ENCODE measurements at regions not wholly inside any gene's neighbourhood (a gene's known extent, or its start where the extent isn't known, plus 50 kb on each side); places are given as distances from the start of the nearest gene placed in this dataset.

- TF ChIP-seq CREB1 (CRISPR knock-in tag; IDR thresholded peaks at IDR 0.05; ENCODE audit: low read depth) (no peak), ZNF331 (CRISPR knock-in tag; IDR thresholded peaks at IDR 0.05; ENCODE audit: low read depth) (no peak), POLR2AphosphoS5 (IDR thresholded peaks at IDR 0.05; ENCODE audit: low read depth) (no peak), ZNF114 (CRISPR knock-in tag; IDR thresholded peaks at IDR 0.05) (no peak), EZH2 (IDR thresholded peaks at IDR 0.05; ENCODE audit: low read depth, unreplicated experiment) (no peak), NANOG (IDR thresholded peaks at IDR 0.05; ENCODE audit: borderline replicate concordance) (no peak), JUNB (IDR thresholded peaks at IDR 0.05; ENCODE audit: unreplicated experiment) (no peak)
- TF ChIP-seq, protein P1, sequence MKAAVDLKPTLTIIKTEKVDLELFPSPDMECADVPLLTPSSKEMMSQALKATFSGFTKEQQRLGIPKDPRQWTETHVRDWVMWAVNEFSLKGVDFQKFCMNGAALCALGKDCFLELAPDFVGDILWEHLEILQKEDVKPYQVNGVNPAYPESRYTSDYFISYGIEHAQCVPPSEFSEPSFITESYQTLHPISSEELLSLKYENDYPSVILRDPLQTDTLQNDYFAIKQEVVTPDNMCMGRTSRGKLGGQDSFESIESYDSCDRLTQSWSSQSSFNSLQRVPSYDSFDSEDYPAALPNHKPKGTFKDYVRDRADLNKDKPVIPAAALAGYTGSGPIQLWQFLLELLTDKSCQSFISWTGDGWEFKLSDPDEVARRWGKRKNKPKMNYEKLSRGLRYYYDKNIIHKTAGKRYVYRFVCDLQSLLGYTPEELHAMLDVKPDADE (IDR thresholded peaks at IDR 0.05) = no peak
- TF ChIP-seq, protein P2, sequence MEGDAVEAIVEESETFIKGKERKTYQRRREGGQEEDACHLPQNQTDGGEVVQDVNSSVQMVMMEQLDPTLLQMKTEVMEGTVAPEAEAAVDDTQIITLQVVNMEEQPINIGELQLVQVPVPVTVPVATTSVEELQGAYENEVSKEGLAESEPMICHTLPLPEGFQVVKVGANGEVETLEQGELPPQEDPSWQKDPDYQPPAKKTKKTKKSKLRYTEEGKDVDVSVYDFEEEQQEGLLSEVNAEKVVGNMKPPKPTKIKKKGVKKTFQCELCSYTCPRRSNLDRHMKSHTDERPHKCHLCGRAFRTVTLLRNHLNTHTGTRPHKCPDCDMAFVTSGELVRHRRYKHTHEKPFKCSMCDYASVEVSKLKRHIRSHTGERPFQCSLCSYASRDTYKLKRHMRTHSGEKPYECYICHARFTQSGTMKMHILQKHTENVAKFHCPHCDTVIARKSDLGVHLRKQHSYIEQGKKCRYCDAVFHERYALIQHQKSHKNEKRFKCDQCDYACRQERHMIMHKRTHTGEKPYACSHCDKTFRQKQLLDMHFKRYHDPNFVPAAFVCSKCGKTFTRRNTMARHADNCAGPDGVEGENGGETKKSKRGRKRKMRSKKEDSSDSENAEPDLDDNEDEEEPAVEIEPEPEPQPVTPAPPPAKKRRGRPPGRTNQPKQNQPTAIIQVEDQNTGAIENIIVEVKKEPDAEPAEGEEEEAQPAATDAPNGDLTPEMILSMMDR (conservative IDR thresholded peaks at IDR 0.05; ENCODE audit: low read depth in 2 of 2) = no peak
Measured at GRCh38 chr7:156459067-156459466, 181.5 kb upstream of the RNF32 start (continued).

DNA sequence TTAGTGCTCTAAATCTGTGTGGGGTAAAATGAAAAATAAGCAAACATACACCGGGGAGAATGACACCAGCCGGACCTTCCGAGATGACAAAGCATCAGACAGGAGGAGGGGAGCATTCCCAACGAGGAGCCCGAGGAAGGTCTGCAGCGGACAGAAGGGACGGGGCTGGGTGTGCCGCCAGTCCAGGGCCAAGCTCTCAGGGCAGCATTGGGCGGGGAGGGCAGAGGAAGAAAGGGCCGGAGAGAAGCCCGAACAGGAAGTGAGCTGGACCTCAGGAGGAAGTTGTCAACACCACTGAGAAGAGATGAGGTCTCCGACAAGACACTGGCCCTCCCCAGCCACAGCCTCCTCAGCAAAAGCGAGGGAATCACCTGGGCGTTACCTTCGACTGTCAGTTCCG lies 182.6 kb upstream of the RNF32 start:
- no peak for ATAC-seq

More for the DNA sequence above, 182.6 kb upstream of the RNF32 start:
- DNase-seq (ENCODE audit: low spot score) = no peak
- no peak overlapping the region for H3K27ac Mint-ChIP-seq
- no peaks in the 10 kb centered on the region for H3K36me3 Mint-ChIP-seq (ENCODE audit: low read depth)
- Histone ChIP-seq H3K4me1 (ENCODE audit: insufficient read depth) (no peaks in the 10 kb centered on the region), H3K4me2 (no peak overlapping the region), H4K20me1 (replicated peaks; ENCODE audit: insufficient read depth) (no peaks in the 10 kb centered on the region), H3K27ac (ENCODE audit: low read depth) (no peak overlapping the region), H2AFZ (no peak overlapping the region), H3F3A (replicated peaks; ENCODE audit: low read depth) (no peaks in the 10 kb centered on the region), H3K9me2 (ENCODE audit: insufficient read depth) (no peaks in the 10 kb centered on the region), H3K27me3 (ENCODE audit: insufficient read depth) (no peaks in the 10 kb centered on the region), H3K36me3 (ENCODE audit: insufficient read depth) (no peaks in the 10 kb centered on the region), H3K79me2 (replicated peaks; ENCODE audit: insufficient read depth) (no peaks in the 10 kb centered on the region), H3K4me3 (no peak overlapping the region)
- 0 out of 3 replicates have a peak, but pooled peaks cover 2% of the 10 kb centered on the region for H3K9me3 Mint-ChIP-seq
- TF ChIP-seq STAT1 (IDR thresholded peaks at IDR 0.05; ENCODE audit: unreplicated experiment) (no peak), JUNB (IDR thresholded peaks at IDR 0.05; ENCODE audit: unreplicated experiment) (no peak), CREB1 (CRISPR knock-in tag; IDR thresholded peaks at IDR 0.05; ENCODE audit: low read depth) (no peak), NANOG (IDR thresholded peaks at IDR 0.05; ENCODE audit: borderline replicate concordance) (no peak), EZH2 (IDR thresholded peaks at IDR 0.05; ENCODE audit: low read depth, unreplicated experiment) (no peak), EZH2phosphoT487 (IDR thresholded peaks at IDR 0.05; ENCODE audit: unreplicated experiment) (no peak), ZNF331 (CRISPR knock-in tag; IDR thresholded peaks at IDR 0.05; ENCODE audit: low read depth) (no peak), POLR2AphosphoS5 (IDR thresholded peaks at IDR 0.05; ENCODE audit: low read depth) (no peak), ZNF114 (CRISPR knock-in tag; IDR thresholded peaks at IDR 0.05) (no peak)
- TF ChIP-seq, protein P3, sequence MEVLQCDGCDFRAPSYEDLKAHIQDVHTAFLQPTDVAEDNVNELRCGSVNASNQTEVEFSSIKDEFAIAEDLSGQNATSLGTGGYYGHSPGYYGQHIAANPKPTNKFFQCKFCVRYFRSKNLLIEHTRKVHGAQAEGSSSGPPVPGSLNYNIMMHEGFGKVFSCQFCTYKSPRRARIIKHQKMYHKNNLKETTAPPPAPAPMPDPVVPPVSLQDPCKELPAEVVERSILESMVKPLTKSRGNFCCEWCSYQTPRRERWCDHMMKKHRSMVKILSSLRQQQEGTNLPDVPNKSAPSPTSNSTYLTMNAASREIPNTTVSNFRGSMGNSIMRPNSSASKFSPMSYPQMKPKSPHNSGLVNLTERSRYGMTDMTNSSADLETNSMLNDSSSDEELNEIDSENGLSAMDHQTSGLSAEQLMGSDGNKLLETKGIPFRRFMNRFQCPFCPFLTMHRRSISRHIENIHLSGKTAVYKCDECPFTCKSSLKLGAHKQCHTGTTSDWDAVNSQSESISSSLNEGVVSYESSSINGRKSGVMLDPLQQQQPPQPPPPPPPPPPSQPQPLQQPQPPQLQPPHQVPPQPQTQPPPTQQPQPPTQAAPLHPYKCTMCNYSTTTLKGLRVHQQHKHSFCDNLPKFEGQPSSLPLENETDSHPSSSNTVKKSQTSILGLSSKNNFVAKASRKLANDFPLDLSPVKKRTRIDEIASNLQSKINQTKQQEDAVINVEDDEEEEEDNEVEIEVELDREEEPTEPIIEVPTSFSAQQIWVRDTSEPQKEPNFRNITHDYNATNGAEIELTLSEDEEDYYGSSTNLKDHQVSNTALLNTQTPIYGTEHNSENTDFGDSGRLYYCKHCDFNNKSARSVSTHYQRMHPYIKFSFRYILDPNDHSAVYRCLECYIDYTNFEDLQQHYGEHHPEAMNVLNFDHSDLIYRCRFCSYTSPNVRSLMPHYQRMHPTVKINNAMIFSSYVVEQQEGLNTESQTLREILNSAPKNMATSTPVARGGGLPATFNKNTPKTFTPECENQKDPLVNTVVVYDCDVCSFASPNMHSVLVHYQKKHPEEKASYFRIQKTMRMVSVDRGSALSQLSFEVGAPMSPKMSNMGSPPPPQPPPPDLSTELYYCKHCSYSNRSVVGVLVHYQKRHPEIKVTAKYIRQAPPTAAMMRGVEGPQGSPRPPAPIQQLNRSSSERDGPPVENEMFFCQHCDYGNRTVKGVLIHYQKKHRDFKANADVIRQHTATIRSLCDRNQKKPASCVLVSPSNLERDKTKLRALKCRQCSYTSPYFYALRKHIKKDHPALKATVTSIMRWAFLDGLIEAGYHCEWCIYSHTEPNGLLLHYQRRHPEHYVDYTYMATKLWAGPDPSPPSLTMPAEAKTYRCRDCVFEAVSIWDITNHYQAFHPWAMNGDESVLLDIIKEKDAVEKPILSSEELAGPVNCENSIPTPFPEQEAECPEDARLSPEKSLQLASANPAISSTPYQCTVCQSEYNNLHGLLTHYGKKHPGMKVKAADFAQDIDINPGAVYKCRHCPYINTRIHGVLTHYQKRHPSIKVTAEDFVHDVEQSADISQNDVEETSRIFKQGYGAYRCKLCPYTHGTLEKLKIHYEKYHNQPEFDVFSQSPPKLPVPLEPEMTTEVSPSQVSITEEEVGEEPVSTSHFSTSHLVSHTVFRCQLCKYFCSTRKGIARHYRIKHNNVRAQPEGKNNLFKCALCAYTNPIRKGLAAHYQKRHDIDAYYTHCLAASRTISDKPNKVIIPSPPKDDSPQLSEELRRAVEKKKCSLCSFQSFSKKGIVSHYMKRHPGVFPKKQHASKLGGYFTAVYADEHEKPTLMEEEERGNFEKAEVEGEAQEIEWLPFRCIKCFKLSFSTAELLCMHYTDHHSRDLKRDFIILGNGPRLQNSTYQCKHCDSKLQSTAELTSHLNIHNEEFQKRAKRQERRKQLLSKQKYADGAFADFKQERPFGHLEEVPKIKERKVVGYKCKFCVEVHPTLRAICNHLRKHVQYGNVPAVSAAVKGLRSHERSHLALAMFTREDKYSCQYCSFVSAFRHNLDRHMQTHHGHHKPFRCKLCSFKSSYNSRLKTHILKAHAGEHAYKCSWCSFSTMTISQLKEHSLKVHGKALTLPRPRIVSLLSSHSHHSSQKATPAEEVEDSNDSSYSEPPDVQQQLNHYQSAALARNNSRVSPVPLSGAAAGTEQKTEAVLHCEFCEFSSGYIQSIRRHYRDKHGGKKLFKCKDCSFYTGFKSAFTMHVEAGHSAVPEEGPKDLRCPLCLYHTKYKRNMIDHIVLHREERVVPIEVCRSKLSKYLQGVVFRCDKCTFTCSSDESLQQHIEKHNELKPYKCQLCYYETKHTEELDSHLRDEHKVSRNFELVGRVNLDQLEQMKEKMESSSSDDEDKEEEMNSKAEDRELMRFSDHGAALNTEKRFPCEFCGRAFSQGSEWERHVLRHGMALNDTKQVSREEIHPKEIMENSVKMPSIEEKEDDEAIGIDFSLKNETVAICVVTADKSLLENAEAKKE (CRISPR knock-in tag; IDR thresholded peaks at IDR 0.05) = no peak
- TF ChIP-seq, protein P2 (conservative IDR thresholded peaks at IDR 0.05; ENCODE audit: low read depth in 2 of 2) = no peak
- peaks cover 6% of the 10 kb centered on the region; the same call in 1 of the 3 replicates for H3K4me1 Mint-ChIP-seq
- H3K27me3 Mint-ChIP-seq (ENCODE audit: insufficient read depth, low read depth, poor library complexity) = peaks cover 7% of the 10 kb centered on the region
- no peak overlapping the region for H3K4me3 Mint-ChIP-seq

Measured in GM23338 (cell line).